ENCODE measurements at regions not wholly inside any gene's neighbourhood (a gene's known extent, or its start where the extent isn't known, plus 50 kb on each side); places are given as distances from the start of the nearest gene placed in this dataset.

DNA sequence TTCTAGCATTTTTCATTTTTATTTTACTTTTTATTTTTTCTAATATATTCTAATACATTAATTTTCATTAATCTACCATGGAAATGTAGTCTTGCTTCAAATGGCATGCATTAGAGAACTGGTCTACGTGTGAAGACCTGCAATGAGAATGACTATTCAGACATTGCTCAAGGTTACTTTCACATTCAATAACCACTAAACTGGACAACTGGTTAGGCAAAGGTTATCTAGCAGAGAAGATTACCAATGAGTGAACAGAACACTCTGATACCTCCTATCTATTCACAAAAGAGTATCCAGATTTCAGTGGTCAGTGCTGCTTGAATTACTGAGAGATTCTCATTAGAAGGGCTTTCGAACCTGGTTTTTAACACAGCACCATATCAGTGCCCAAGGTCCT, 58.9 kb upstream of the ARHGAP24 start:
- TF ChIP-seq CTCF (IDR thresholded peaks at IDR 0.05; ENCODE audit: low read length) (no peak), EZH2 (IDR thresholded peaks at IDR 0.05; ENCODE audit: borderline replicate concordance, low read length) (no peak)
